ENCODE measurements at regions not wholly inside any gene's neighbourhood (a gene's known extent, or its start where the extent isn't known, plus 50 kb on each side); places are given as distances from the start of the nearest gene placed in this dataset.

GRCh38 chr13:30819136-30819888 is 84.0 kb downstream of the ALOX5AP start:
- TF ChIP-seq POLR2A (IDR thresholded peaks at IDR 0.05; ENCODE audit: low read length) (no peak), GATA1 (IDR thresholded peaks at IDR 0.05; ENCODE audit: low read depth, low read length) (no peak)
